Astrocyte of the spinal cord (primary cell): ENCODE measurements at regions not wholly inside any gene's neighbourhood (a gene's known extent, or its start where the extent isn't known, plus 50 kb on each side); places are given as distances from the start of the nearest gene placed in this dataset.
"Not testable (repeated sequence)": the region's sequence is repeated elsewhere in the genome, so short reads cannot be mapped to it uniquely, and the experiment has no call there.

Source experiments
- DNase-seq: peaks from one replicate; pipeline ENCODE4 v3.0.0; 2011; ENCODE audit warnings: low read depth, low spot score
- H3K4me3 ChIP-seq: 2 replicates; pipeline ENCODE4 v1.5.1; 2011; ENCODE audit warnings: low read depth, mild to moderate bottlenecking, low read length, moderate library complexity
- in situ Hi-C: cut with HindIII; loops from 2 replicates; pipeline ENCODE4 v1.10.0; 2017; ENCODE audit warnings: low sequenced_read_pairs
- TF ChIP-seq, protein P1 (sequence below): IDR thresholded peaks from 2 replicates; pipeline ENCODE4 v1.5.1; 2012; ENCODE audit warnings: low read depth, mild to moderate bottlenecking, low read length, inconsistent platforms

DNA sequence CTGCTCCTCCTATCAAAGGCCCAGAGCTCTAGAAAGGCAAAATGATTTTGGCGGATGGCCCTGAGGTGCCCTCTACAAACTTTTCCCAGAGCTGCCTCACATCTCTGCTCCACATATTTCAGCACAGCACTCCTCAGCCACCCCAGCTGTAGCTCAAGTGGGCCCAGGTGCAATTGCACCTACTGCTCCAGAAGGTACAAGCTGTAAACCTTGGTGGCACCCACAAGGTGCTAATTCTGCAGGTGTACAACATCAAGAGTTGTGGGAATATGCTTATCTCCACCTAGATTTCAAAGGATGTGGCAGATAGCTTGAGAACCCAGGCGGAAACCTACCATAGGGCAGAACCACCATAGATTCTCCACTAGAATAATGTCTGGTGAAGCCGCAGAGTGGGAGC lies 432.2 kb downstream of the TMEM232 start:
- no peak for DNase-seq
- TF ChIP-seq, protein P1, sequence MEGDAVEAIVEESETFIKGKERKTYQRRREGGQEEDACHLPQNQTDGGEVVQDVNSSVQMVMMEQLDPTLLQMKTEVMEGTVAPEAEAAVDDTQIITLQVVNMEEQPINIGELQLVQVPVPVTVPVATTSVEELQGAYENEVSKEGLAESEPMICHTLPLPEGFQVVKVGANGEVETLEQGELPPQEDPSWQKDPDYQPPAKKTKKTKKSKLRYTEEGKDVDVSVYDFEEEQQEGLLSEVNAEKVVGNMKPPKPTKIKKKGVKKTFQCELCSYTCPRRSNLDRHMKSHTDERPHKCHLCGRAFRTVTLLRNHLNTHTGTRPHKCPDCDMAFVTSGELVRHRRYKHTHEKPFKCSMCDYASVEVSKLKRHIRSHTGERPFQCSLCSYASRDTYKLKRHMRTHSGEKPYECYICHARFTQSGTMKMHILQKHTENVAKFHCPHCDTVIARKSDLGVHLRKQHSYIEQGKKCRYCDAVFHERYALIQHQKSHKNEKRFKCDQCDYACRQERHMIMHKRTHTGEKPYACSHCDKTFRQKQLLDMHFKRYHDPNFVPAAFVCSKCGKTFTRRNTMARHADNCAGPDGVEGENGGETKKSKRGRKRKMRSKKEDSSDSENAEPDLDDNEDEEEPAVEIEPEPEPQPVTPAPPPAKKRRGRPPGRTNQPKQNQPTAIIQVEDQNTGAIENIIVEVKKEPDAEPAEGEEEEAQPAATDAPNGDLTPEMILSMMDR = no peak
- in situ Hi-C loops = no loop called here
- H3K4me3 ChIP-seq = no peak overlapping the region

DNA sequence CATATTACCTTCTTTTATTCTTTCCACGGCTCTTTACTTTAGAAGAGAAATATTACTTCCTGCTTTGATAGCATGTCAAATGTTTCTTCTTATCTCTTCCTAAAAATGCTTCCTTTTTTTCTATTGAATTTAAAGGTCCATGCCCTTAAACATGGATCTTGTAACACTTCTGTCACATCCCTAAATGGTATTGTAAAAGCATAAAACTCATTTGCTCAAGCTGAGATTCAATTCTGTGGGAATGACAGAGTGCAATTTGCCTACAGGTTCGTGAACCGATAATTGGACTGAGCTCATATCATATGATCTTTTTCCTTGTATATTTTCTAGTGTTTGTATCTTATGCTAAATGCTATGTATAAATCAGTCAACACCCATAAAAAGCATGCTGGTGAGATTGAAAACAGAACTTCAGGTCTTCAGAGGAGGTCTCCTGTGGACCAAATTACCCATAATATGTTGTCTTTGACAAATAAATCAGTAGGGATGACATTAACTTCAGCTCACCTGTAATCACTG lies 429.3 kb downstream of the TMEM232 start:
- no peak overlapping the region for H3K4me3 ChIP-seq
- in situ Hi-C loops = no loop called here
- DNase-seq = no peak
- TF ChIP-seq, protein P1 = no peak

DNA sequence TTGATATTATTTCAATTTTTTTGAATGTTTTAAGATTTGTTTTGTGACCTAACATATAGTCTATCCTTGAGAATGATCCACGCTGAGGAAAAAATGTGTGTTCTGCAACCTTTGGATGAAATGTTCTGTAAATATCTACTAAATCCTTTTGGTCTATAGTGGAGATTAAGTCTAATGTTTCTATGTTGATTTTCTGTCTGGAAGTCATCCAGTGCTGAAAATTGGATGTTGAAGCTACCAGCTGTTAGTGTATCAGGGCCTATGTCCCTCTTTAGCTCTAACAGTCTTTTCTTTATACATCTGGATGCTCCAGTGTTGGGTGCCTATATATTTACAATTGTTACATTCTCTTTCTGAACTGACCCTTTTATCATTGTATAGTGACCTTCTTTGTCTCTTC lies 422.3 kb downstream of the TMEM232 start:
- H3K4me3 ChIP-seq = no peak overlapping the region
- DNase-seq = no peak
- TF ChIP-seq, protein P1 = no peak
- in situ Hi-C loops = no loop called here

DNA sequence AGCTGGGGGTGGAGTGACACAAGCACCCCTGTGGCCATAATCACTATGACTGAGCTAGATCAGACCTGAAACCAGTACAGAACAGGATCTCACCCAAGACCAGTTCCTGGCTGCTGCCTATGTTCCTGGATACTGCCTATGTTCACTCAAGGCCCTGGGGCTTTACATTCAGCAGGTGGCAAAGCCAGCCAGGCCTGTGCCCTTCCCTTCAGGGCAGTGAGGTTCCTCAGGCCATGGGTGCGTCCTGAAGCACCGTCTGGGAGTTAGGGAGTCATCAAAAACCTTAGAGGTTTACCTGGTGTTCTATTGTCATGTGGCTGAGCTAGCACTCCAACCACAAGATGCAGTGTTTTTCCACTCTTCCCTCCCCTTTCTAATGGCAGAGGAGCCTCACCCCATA lies 419.8 kb downstream of the TMEM232 start:
- DNase-seq = no peak
- TF ChIP-seq, protein P1 = no peak
- in situ Hi-C loops = no loop called here
- no peak overlapping the region for H3K4me3 ChIP-seq

DNA sequence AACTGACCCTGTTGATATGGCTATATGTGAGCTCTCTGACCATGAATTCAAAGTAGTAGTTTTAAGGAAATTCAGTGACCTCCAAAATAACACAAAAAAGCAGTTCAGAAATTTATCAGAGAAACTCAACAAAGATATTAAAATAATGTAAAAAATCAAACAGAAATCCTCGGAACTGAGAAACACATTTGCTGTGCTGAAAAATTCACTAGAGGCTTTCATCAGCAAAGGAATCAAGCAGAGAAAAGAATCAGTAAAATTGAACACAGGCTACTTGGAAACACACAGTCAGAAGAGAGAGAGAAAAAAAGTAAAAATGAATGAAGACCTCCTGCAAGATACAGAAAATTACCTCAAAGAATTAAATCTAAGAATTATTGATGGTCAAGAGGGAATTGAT lies 417.2 kb downstream of the TMEM232 start:
- TF ChIP-seq, protein P1 = no peak
- no peak overlapping the region for H3K4me3 ChIP-seq
- in situ Hi-C loops = no loop called here
- DNase-seq = no peak

DNA sequence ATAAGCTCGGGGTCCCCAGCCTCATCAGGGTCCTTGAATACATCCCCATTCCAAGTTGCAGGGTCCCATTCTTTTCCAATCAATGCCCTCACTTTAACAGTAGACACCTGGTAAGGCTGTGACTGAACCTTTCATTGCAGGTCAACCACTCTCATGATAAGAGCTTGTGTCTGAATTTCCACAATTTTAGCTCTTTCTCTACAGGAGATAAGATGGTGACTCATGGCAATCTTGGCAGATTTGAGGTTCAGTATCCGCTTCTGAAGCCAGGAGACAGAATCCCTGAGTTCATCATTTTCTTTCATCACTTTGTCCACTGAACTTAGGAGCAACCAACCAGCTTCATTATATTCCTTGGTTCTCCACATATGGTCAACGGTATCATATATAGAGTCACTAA lies 409.9 kb downstream of the TMEM232 start:
- DNase-seq, H3K4me3 ChIP-seq, in situ Hi-C loops: not testable (repeated sequence)

DNA sequence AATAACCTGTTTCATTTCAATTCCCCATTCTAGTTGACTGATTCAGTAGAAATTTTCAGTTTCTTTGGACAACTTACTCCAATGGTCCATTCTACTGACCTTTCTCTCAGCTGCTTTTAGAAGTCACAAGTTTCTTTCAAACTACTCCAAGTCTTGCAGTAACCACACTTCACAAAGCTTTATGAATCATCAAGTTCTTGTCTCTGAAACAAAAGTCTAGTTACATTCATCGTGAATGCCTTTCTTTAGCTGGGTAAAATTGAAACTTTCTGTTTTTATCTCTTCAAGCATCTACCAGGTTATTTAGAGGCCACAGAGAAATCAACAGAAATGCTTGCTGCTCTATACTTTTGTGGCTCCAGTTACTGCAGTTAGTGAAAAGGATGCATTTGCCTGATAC lies 405.4 kb downstream of the TMEM232 start:
- TF ChIP-seq, protein P1 = no peak
- peak; percentile 68 for DNase-seq
- no peak overlapping the region for H3K4me3 ChIP-seq
- in situ Hi-C loops = no loop called here
